ENCODE measurements at regions not wholly inside any gene's neighbourhood (a gene's known extent, or its start where the extent isn't known, plus 50 kb on each side); places are given as distances from the start of the nearest gene placed in this dataset.

DNA sequence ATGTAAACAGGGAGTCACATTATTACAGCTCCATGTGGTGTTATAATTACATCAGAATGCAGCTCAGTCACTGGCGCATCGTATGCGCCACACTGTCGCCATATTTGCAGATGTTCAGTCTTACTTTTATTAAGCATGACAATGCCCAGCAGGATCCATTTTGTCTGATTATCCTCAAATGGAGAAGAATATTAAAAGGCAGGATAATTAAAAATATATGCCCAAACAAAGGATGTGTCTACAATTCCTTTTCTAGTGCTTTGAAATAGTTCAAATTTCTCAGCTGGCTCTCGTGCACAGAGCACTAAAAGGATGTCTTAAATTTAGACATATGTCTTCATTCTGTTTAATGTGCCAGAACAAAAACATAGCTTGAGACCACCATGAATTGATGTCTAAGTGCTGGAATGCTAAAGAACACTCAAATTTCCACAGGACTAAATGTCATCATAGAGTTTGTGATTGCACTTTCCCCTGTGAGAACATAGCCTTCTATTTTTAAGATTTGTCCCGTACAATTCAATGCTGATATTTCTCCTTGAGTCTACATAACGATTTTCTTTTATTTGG, 168.0 kb downstream of the DKK1 start:
- TF ChIP-seq, protein P1, sequence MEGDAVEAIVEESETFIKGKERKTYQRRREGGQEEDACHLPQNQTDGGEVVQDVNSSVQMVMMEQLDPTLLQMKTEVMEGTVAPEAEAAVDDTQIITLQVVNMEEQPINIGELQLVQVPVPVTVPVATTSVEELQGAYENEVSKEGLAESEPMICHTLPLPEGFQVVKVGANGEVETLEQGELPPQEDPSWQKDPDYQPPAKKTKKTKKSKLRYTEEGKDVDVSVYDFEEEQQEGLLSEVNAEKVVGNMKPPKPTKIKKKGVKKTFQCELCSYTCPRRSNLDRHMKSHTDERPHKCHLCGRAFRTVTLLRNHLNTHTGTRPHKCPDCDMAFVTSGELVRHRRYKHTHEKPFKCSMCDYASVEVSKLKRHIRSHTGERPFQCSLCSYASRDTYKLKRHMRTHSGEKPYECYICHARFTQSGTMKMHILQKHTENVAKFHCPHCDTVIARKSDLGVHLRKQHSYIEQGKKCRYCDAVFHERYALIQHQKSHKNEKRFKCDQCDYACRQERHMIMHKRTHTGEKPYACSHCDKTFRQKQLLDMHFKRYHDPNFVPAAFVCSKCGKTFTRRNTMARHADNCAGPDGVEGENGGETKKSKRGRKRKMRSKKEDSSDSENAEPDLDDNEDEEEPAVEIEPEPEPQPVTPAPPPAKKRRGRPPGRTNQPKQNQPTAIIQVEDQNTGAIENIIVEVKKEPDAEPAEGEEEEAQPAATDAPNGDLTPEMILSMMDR (IDR thresholded peaks at IDR 0.05): no peak
- DNase-seq: no peak
- no peaks in the 10 kb centered on the region for H3K27me3 ChIP-seq
- WGBS, 2 donors: 85 to 90% methylated on average over 7 of the region's 7 CpGs
- no peak for ATAC-seq
- FAIRE-seq: no peak
- no peaks in the 10 kb centered on the region for H3K4me1 ChIP-seq
- no peak overlapping the region for H3K4me3 ChIP-seq
- intact Hi-C loops (cut with DNase I): loop anchor here in 1 of 3 donors (10.0 kb wide), 1 partner anchor 167 kb away; the partner anchor contains the start of gene DKK1
- H3K36me3 ChIP-seq: no peaks in the 10 kb centered on the region
- no peak overlapping the region for H3K27ac ChIP-seq
- no peaks in the 10 kb centered on the region for H3K9me3 ChIP-seq

DNA sequence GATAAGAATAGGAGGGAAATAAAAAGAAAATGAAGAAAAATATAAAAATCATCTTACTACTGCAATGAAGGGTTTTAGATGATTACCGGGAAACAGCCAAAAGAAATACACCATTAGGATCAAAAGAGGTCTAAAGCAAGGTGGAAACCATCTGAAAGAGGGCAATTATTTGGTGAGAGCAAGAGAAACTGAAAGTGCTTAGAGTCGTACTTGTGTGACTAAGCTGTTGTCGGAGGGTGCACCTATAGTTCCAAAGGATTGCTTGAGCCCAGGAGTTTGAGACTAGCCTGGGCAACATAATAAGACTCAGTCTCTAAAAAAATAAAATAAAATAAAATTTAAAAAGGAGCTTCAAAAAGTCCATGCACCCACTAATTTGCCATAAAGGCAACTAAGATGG, 169.5 kb downstream of the DKK1 start:
- Histone ChIP-seq H3K4me3 (no peak overlapping the region), H3K27ac (no peak overlapping the region), H3K27me3 (no peaks in the 10 kb centered on the region), H3K4me1 (no peaks in the 10 kb centered on the region), H3K36me3 (no peaks in the 10 kb centered on the region), H3K9me3 (no peaks in the 10 kb centered on the region)
- DNase-seq (no peak), FAIRE-seq (no peak), ATAC-seq (no peak)
- 93 to 96% methylated on average over 3 of the region's 3 CpGs for WGBS, 2 donors
- intact Hi-C loops (cut with DNase I): loop anchor here in 1 of 3 donors (10.0 kb wide), 1 partner anchor 169 kb away; the partner anchor contains the start of gene DKK1
- TF ChIP-seq, protein P1 (IDR thresholded peaks at IDR 0.05): no peak

DNA sequence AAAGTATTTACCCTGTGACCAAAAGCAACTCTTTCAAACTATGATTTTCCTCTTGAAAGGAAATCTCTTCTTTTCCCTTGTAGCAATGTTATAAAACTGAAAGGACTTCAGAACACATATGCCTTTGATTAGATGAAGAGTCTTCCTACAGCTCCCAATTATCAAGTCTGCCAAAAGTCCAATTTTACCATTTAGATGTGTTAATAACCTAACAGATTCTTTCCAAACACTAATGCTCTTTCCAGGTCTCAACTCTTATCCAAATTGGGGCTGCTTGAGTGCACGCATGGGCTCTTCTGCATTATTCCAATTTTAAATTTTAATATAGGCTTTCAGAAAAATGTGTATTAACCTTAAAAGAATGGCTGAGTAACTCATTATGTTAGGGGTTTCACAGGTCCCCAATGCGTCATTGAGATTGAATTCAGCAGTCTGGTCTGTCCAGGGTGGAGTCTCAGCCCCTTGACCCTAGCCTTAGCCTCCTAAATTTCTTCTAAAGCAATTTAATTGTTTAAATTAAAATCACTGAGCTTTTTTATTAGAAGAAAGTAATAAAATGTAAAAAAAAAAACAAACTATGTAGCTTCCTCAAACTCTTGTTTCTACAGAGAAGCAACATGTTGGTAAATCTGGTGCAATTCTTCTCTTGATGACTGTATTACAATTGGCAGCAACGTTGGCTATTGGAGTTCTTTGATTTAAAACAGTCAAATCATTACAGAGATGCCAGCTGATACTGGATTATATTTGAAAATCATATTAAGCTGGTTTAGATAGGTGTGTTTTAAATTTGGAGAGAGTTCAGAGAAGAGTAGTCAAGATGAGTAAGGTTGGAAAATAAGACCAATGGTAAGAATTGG, 170.4 kb downstream of the DKK1 start:
- DNase-seq (no peak), ATAC-seq (no peak), FAIRE-seq (no peak)
- no peaks in the 10 kb centered on the region for H3K27me3 ChIP-seq
- no peak overlapping the region for H3K27ac ChIP-seq
- no peaks in the 10 kb centered on the region for H3K36me3 ChIP-seq
- intact Hi-C loops (cut with DNase I): loop anchor here in 2 of 3 donors (5.0 to 10.0 kb wide), 2 partner anchors 170 to 172 kb away; partner anchors contain the start of gene DKK1 (in 2 of the 2)
- TF ChIP-seq, protein P1 (IDR thresholded peaks at IDR 0.05): no peak
- WGBS, 2 donors: 74 to 77% methylated on average over 3 of the region's 3 CpGs
- no peaks in the 10 kb centered on the region for H3K9me3 ChIP-seq
- no peak overlapping the region for H3K4me3 ChIP-seq
- no peaks in the 10 kb centered on the region for H3K4me1 ChIP-seq

DNA sequence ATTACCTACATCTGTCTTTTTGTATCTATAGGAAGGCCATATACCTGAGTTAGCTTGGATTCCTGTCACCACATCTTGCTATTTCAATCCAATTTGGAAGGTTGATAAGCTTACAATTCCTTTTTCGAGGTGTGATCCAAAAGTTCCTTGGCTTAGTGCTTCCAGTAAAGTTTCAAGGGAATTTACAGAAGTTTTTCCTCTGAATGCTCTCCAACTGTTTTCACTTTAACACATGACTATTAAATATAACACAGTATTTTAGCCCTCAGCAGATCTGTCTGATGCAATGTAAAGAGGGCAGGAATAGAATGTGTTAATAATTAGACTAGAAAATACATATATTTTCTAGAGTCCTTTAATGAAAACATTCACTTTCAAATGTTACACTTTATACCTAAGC, 171.4 kb downstream of the DKK1 start:
- TF ChIP-seq, protein P1 (IDR thresholded peaks at IDR 0.05): no peak
- DNase-seq (no peak), FAIRE-seq (no peak), ATAC-seq (no peak)
- intact Hi-C loops (cut with DNase I): loop anchor here in 2 of 3 donors (5.0 to 10.0 kb wide), 2 partner anchors 171 to 173 kb away; partner anchors contain the start of gene DKK1 (in 2 of the 2)
- H3K36me3 ChIP-seq: no peaks in the 10 kb centered on the region
- WGBS, 2 donors: 51 to 67% methylated on average over 1 of the region's 1 CpG
- no peaks in the 10 kb centered on the region for H3K27me3 ChIP-seq
- H3K4me3 ChIP-seq: no peak overlapping the region
- H3K4me1 ChIP-seq: no peaks in the 10 kb centered on the region
- no peak overlapping the region for H3K27ac ChIP-seq
- no peaks in the 10 kb centered on the region for H3K9me3 ChIP-seq

Data from pancreas (tissue), 10 donors.